Right lobe of liver (tissue), 6 donors: ENCODE measurements at regions not wholly inside any gene's neighbourhood (a gene's known extent, or its start where the extent isn't known, plus 50 kb on each side); places are given as distances from the start of the nearest gene placed in this dataset.

ENCODE experiments used
- ATAC-seq, 4 donors: fragments of 200-7000 bp; cut with Tn5 transposase; one replicate each; pipeline ENCODE4 v1.9.1; 2020; ENCODE audit warnings: mild to moderate bottlenecking in 4 of 4, moderate library complexity in 4 of 4
- DNase-seq, 3 donors: peaks; one replicate each; pipeline ENCODE4 v3.0.0-alpha.2; 2020
- H3K27ac ChIP-seq, 3 donors: fragments of 200-600 bp; one replicate each; pipeline ENCODE4 v1.8.0; 2022
- H3K27me3 ChIP-seq, 2 donors: fragments of 200-600 bp; one replicate each; pipeline ENCODE4 v1.8.0; 2022
- H3K36me3 ChIP-seq, 4 donors: fragments of 200-600 bp; sonication (generic) in 1 of 4; one replicate each; pipeline versions ENCODE4 v1.5.1 to v1.8.0; 2017 to 2022; ENCODE audit warnings: control low read depth in 1 of 4
- H3K4me1 ChIP-seq, 4 donors: fragments of 200-600 bp; sonication (generic) in 1 of 4; one replicate each; pipeline versions ENCODE4 v1.5.1 to v1.8.0; 2017 to 2022; ENCODE audit warnings: control low read depth in 1 of 4
- H3K4me3 ChIP-seq, 3 donors: fragments of 200-600 bp; one replicate each; pipeline ENCODE4 v1.8.0; 2022
- H3K9me3 ChIP-seq, 4 donors: fragments of 200-600 bp; sonication (generic) in 1 of 4; one replicate each; pipeline versions ENCODE4 v1.5.1 to v1.8.0; 2017 to 2022; ENCODE audit warnings: control low read depth in 1 of 4
- POLR2A ChIP-seq: fragments of 450-650 bp; IDR thresholded peaks from one replicate; pipeline ENCODE4 v1.6.1; 2017; ENCODE audit warnings: antibody characterized with exemption, mild to moderate bottlenecking
- WGBS: methylation state at CpG from one replicate; pipeline ENCODE4 v1.1.6; 2018; ENCODE audit warnings: low coverage, low lambda C conversion rate; ENCODE audit not compliant: insufficient coverage; ENCODE audit errors: missing lambda C conversion rate; 5-methylcytosine and 5-hydroxymethylcytosine counted together
- intact Hi-C, 2 donors: fragments of 100-400 bp; cut with DNase I; formaldehyde crosslinking; loops; one replicate each; pipeline versions ENCODE4 v1.11.2 to v1.14.1; 2022
- TF ChIP-seq, protein P1 (sequence below), 4 donors: fragments of 200-600 bp in 3 of 4; fragments of 450-650 bp in 1 of 4; IDR thresholded peaks; one replicate each; pipeline versions ENCODE4 v1.5.1 to v1.8.0; 2016 to 2022; ENCODE audit warnings: antibody characterized with exemption in 4 of 4, mild to moderate bottlenecking in 2 of 4
- donor health status: DM: no; HTN: yes; CAD: no.
- donor health status: DM: no; HTN: no; CAD: no.
- donor health status: DM: no; HTN: no; CAD: no.
- donor health status: DM: no; HTN: yes; CAD: no.
- donor health status: DM: no; HTN: yes; CAD: no.

DNA sequence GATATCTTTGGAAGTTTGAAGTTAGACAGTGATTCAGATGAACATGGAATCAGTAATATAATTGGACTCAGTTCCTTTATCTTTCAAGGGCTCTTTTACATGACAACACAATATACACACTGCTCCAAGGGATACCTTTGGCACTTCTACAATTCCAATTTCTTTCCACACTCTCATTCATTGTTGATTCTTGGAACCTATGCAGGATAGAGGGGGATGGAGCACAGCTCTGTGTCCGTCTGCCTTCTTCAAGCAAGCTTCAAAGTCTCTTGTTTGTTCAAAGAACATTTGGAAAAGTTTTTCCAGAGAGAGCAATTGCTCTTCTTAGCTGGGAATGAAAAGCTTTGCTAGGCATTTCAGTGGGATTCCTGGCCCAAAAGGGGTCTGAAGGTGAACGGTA lies 276.2 kb upstream of the ZEB2 start:
- no peak overlapping the region for H3K4me3 ChIP-seq
- TF ChIP-seq, protein P1, sequence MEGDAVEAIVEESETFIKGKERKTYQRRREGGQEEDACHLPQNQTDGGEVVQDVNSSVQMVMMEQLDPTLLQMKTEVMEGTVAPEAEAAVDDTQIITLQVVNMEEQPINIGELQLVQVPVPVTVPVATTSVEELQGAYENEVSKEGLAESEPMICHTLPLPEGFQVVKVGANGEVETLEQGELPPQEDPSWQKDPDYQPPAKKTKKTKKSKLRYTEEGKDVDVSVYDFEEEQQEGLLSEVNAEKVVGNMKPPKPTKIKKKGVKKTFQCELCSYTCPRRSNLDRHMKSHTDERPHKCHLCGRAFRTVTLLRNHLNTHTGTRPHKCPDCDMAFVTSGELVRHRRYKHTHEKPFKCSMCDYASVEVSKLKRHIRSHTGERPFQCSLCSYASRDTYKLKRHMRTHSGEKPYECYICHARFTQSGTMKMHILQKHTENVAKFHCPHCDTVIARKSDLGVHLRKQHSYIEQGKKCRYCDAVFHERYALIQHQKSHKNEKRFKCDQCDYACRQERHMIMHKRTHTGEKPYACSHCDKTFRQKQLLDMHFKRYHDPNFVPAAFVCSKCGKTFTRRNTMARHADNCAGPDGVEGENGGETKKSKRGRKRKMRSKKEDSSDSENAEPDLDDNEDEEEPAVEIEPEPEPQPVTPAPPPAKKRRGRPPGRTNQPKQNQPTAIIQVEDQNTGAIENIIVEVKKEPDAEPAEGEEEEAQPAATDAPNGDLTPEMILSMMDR (IDR thresholded peaks at IDR 0.05) = no peak
- no peak for TF ChIP-seq POLR2A
- no peaks in the 10 kb centered on the region for H3K9me3 ChIP-seq
- H3K27me3 ChIP-seq = no peaks in the 10 kb centered on the region
- ATAC-seq = no peak
- no peaks in the 10 kb centered on the region for H3K36me3 ChIP-seq
- no peaks in the 10 kb centered on the region for H3K4me1 ChIP-seq
- intact Hi-C loops = no loop called here
- 39% methylated on average over 2 of the region's 2 CpGs for WGBS
- H3K27ac ChIP-seq = no peak overlapping the region
- DNase-seq = no peak

DNA sequence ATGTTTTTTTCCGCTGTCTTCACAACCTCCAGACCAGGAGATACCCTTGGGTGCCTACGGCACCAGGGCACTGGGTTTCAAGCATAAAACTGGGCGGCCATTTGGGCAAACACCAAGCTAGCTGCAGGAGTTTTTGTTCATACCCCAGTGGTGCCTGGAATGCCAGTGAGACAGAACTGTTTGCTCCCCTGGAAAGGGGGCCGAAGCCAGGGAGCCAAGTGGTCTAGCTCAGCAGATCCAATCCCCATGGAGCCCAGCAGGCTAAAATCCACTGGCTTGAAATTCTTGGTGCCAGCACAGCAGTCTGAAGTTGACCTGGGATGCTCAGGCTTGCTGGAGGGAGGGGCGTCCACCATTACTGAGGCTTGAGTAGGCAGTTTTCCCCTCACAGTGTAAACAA lies 265.3 kb upstream of the ZEB2 start:
- ATAC-seq (no peak), DNase-seq (no peak)
- WGBS = 46% methylated on average over 3 of the region's 5 CpGs
- H3K9me3 ChIP-seq = no peaks in the 10 kb centered on the region
- H3K4me1 ChIP-seq = no peaks in the 10 kb centered on the region
- intact Hi-C loops = no loop called here
- TF ChIP-seq, protein P1 (IDR thresholded peaks at IDR 0.05) = no peak
- TF ChIP-seq POLR2A = no peak
- no peaks in the 10 kb centered on the region for H3K27me3 ChIP-seq
- H3K36me3 ChIP-seq = no peaks in the 10 kb centered on the region
- H3K4me3 ChIP-seq = no peak overlapping the region
- no peak overlapping the region for H3K27ac ChIP-seq

DNA sequence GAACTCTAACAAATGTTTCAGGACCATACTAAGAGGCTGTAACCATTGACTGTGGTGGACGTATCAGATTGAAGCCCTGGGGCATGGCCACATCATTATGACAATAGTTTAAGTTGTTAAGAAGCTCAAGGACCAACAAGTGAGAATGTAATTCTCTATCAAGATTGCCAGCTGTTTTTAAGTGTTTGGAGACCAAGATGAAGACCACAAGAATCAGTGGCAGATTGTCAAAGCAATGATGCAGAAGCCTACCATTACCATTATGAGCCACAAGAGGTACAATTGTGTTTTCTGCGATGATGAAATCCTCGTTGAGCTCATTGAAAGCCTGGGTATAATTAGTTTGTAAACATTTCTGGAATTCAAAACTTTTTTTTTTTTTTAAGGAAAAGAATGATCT lies 261.1 kb upstream of the ZEB2 start:
- no peak for TF ChIP-seq POLR2A
- TF ChIP-seq, protein P1 (IDR thresholded peaks at IDR 0.05) = no peak
- H3K36me3 ChIP-seq = no peaks in the 10 kb centered on the region
- DNase-seq (no peak), ATAC-seq (no peak)
- 67% methylated on average over 3 of the region's 3 CpGs for WGBS
- no peaks in the 10 kb centered on the region for H3K9me3 ChIP-seq
- H3K27me3 ChIP-seq = no peaks in the 10 kb centered on the region
- intact Hi-C loops = no loop called here
- no peak overlapping the region for H3K4me3 ChIP-seq
- H3K27ac ChIP-seq = no peak overlapping the region
- H3K4me1 ChIP-seq = no peaks in the 10 kb centered on the region

DNA sequence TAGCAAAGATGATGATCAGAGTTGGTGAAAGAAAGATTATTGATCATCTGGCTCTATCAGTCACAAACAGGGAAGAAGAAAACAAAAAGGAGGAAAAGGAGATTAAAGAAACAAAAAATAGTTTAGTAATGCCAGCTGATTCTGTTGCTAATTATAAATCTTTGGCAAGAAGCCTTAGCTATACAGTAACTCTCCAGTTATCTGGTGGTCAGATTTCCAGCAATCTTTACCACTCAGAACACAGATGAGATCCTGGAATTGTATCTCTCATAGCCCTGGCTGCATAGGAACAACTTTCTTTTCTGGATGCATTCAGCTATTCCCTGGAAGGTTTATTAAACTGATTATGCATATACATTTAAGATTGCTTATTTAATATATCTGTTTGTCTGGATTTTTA lies 256.8 kb upstream of the ZEB2 start:
- intact Hi-C loops = no loop called here
- Histone ChIP-seq H3K27ac (no peak overlapping the region), H3K4me3 (no peak overlapping the region), H3K36me3 (no peaks in the 10 kb centered on the region), H3K4me1 (no peaks in the 10 kb centered on the region), H3K9me3 (no peaks in the 10 kb centered on the region), H3K27me3 (no peaks in the 10 kb centered on the region)
- ATAC-seq = no peak
- no peak for DNase-seq
- TF ChIP-seq, protein P1 (IDR thresholded peaks at IDR 0.05) = no peak
- TF ChIP-seq POLR2A = no peak

DNA sequence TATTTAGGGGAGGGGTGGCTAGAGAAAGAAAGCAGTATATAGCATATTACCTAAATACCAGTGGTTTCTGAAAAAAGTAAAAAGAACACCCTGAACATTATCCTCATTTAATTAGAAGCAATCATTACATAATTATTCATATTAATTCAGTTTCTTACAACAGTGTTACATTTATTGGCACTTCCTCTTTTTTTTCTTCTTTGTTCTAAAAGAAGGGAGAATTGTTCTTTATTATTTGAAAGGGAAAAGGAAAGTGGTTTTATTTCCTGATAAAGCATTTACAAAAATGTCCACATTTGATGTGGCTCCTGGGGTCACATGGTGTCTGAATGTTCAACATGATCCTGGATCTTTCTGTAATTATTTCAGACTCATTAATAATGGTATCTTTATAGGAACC lies 254.9 kb upstream of the ZEB2 start:
- DNase-seq = no peak
- intact Hi-C loops = no loop called here
- no peaks in the 10 kb centered on the region for H3K27me3 ChIP-seq
- ATAC-seq = no peak
- H3K9me3 ChIP-seq = no peaks in the 10 kb centered on the region
- H3K4me3 ChIP-seq = no peak overlapping the region
- no peaks in the 10 kb centered on the region for H3K4me1 ChIP-seq
- no peak overlapping the region for H3K27ac ChIP-seq
- H3K36me3 ChIP-seq = no peaks in the 10 kb centered on the region
- no peak for TF ChIP-seq POLR2A
- TF ChIP-seq, protein P1 (IDR thresholded peaks at IDR 0.05) = no peak
